CD4-positive, alpha-beta T cell (primary cell): ENCODE measurements at regions not wholly inside any gene's neighbourhood (a gene's known extent, or its start where the extent isn't known, plus 50 kb on each side); places are given as distances from the start of the nearest gene placed in this dataset.

Experiments used
- ATAC-seq: fragments of 200-7000 bp; cut with Tn5 transposase; one replicate; pipeline ENCODE4 v1.10.0; 2022; ENCODE audit warnings: mild to moderate bottlenecking; ENCODE audit not compliant: poor library complexity
- CTCF ChIA-PET: fragments of 350-600 bp; sonication (Branson Sonifier 250); formaldehyde crosslinking; loops from one replicate; lab custom pipeline; 2021; ENCODE audit warnings: antibody characterized with exemption, inconsistent platforms; lab: Charles Lee
- POLR2A ChIA-PET: fragments of 350-600 bp; sonication (Branson Sonifier 250); formaldehyde crosslinking; loops from one replicate; lab custom pipeline; 2021; ENCODE audit warnings: antibody characterized with exemption, inconsistent platforms; lab: Charles Lee
- DNase-seq, 14 experiments: peaks; one replicate each; pipeline ENCODE4 v3.0.0-alpha.2; 2013 to 2020; ENCODE audit warnings: mixed read lengths in 2 of 14
- H3K27ac ChIP-seq, 2 donors: one replicate each; pipeline versions ENCODE4 v1.5.1 to v1.7.0; 2013; ENCODE audit warnings: low read length in 2 of 2, low read depth in 1 of 2, mild to moderate bottlenecking in 1 of 2
- H3K27me3 ChIP-seq, 2 experiments: 1 replicate in 1 of 2; 2 replicates in 1 of 2; pipeline versions ENCODE4 v1.6.1 to v1.7.0; 2013; ENCODE audit warnings: low read length in 2 of 2, control low read depth in 1 of 2, mild to moderate bottlenecking in 1 of 2, moderate library complexity in 1 of 2; ENCODE audit not compliant: insufficient read depth in 2 of 2, control insufficient read depth in 1 of 2
- H3K36me3 ChIP-seq: one replicate; pipeline ENCODE4 v1.6.1; 2013; ENCODE audit warnings: low read length, control low read depth; ENCODE audit not compliant: insufficient read depth
- H3K4me1 ChIP-seq: one replicate; pipeline ENCODE4 v1.6.1; 2013; ENCODE audit warnings: low read length, control low read depth; ENCODE audit not compliant: insufficient read depth
- H3K4me3 ChIP-seq: one replicate; pipeline ENCODE4 v1.5.1; 2013; ENCODE audit warnings: mild to moderate bottlenecking, low read length, moderate library complexity
- H3K9me3 ChIP-seq, 2 experiments: 1 replicate in 1 of 2; 2 replicates in 1 of 2; pipeline versions ENCODE4 v1.6.1 to v1.7.0; 2013; ENCODE audit warnings: low read length in 2 of 2, mild to moderate bottlenecking in 2 of 2, control low read depth in 1 of 2, moderate library complexity in 1 of 2; ENCODE audit not compliant: control insufficient read depth in 1 of 2, insufficient read depth in 1 of 2
- H3K27ac Mint-ChIP-seq: one replicate; pipeline ENCODE4 v1.8.0; 2020; ENCODE audit warnings: mixed read lengths
- H3K27me3 Mint-ChIP-seq: one replicate; pipeline ENCODE4 v1.8.0; 2021; ENCODE audit warnings: mixed read lengths
- H3K36me3 Mint-ChIP-seq: one replicate; pipeline ENCODE4 v1.8.0; 2021; ENCODE audit warnings: low read depth, mixed read lengths
- H3K4me1 Mint-ChIP-seq: one replicate; pipeline ENCODE4 v1.8.0; 2021; ENCODE audit warnings: low read depth, mixed read lengths
- H3K4me3 Mint-ChIP-seq: one replicate; pipeline ENCODE4 v1.8.0; 2020; ENCODE audit warnings: mild to moderate bottlenecking, mixed read lengths
- H3K9me3 Mint-ChIP-seq: one replicate; pipeline ENCODE4 v1.8.0; 2020; ENCODE audit warnings: mixed read lengths
- CTCF ChIP-seq: fragments of 200-600 bp; IDR thresholded peaks from one replicate; pipeline ENCODE4 v1.8.0; 2022; ENCODE audit warnings: antibody characterized with exemption, mild to moderate bottlenecking
- intact Hi-C, 2 experiments: fragments of 100-400 bp; cut with DNase I in 1 of 2; cut with micrococcal nuclease in 1 of 2; formaldehyde crosslinking; loops; one replicate each; pipeline versions ENCODE4 v1.15.1 to v1.9.0; 2023 to 2025; cut with DNase I, micrococcal nuclease

- H3K9me3 ChIP-seq: no peaks in the 10 kb centered on the region
- Mint-ChIP-seq H3K27me3 (no peaks in the 10 kb centered on the region), H3K4me3 (no peak overlapping the region), H3K9me3 (peaks cover 2% of the 10 kb centered on the region), H3K36me3 (no peaks in the 10 kb centered on the region), H3K4me1 (no peaks in the 10 kb centered on the region), H3K27ac (no peak overlapping the region)
- intact Hi-C loops: no loop called here
- CTCF ChIA-PET: no interaction called here
- no peak for ATAC-seq
- no peaks in the 10 kb centered on the region for H3K27me3 ChIP-seq
- POLR2A ChIA-PET: no interaction called here
- no peak overlapping the region for H3K4me3 ChIP-seq
- no peak for TF ChIP-seq CTCF
- H3K36me3 ChIP-seq: no peaks in the 10 kb centered on the region
- no peaks in the 10 kb centered on the region for H3K4me1 ChIP-seq
- H3K27ac ChIP-seq: no peak overlapping the region
- DNase-seq: no peak
Observed at GRCh38 chr3:182303169-182303568, 490.1 kb upstream of the ATP11B start.

- CTCF ChIA-PET: no interaction called here
- no peak overlapping the region for H3K4me3 Mint-ChIP-seq
- intact Hi-C loops: no loop called here
Observed at GRCh38 chr3:182305881-182306665, 487.2 kb upstream of the ATP11B start.

GRCh38 chr3:182308328-182308727 lies 485.0 kb upstream of the ATP11B start:
- Histone ChIP-seq H3K4me1 (no peaks in the 10 kb centered on the region), H3K27ac (no peak overlapping the region), H3K4me3 (no peak overlapping the region), H3K36me3 (no peaks in the 10 kb centered on the region), H3K27me3 (no peaks in the 10 kb centered on the region), H3K9me3 (no peaks in the 10 kb centered on the region)
- no peaks in the 10 kb centered on the region for H3K4me1 Mint-ChIP-seq
- ATAC-seq: no peak
- no peaks in the 10 kb centered on the region for H3K36me3 Mint-ChIP-seq
- H3K9me3 Mint-ChIP-seq: peaks cover 5% of the 10 kb centered on the region
- ChIA-PET CTCF (no interaction called here), POLR2A (no interaction called here)
- TF ChIP-seq CTCF: no peak
- DNase-seq: no peak
- intact Hi-C loops: no loop called here
- no peaks in the 10 kb centered on the region for H3K27me3 Mint-ChIP-seq
- no peak overlapping the region for H3K4me3 Mint-ChIP-seq
- no peak overlapping the region for H3K27ac Mint-ChIP-seq

More at GRCh38 chr3:182305881-182306665, 487.2 kb upstream of the ATP11B start:
- Histone ChIP-seq H3K4me1 (no peaks in the 10 kb centered on the region), H3K4me3 (no peak overlapping the region), H3K27me3 (no peaks in the 10 kb centered on the region), H3K9me3 (no peaks in the 10 kb centered on the region), H3K36me3 (no peaks in the 10 kb centered on the region), H3K27ac (no peak overlapping the region)
- POLR2A ChIA-PET: no interaction called here
- no peak overlapping the region for H3K27ac Mint-ChIP-seq
- no peak for TF ChIP-seq CTCF
- peaks cover 1% of the 10 kb centered on the region for H3K9me3 Mint-ChIP-seq
- DNase-seq (no peak), ATAC-seq (no peak)
- no peaks in the 10 kb centered on the region for H3K4me1 Mint-ChIP-seq
- no peaks in the 10 kb centered on the region for H3K36me3 Mint-ChIP-seq
- H3K27me3 Mint-ChIP-seq: no peaks in the 10 kb centered on the region
